ENCODE measurements at regions not wholly inside any gene's neighbourhood (a gene's known extent, or its start where the extent isn't known, plus 50 kb on each side); places are given as distances from the start of the nearest gene placed in this dataset.

GRCh38 chr3:106239195-106239697 is 370.4 kb upstream of the CBLB start:
- no peak for DNase-seq (ENCODE audit: low read depth in 1 of 2, low spot score in 1 of 2)
- H3K4me3 ChIP-seq (replicated peaks; ENCODE audit: insufficient read depth, low read length), result no peak overlapping the region
- no peak overlapping the region for H3K27ac ChIP-seq (replicated peaks)
- TF ChIP-seq SPI1 (IDR thresholded peaks at IDR 0.05; ENCODE audit: borderline replicate concordance, low read depth), result no peak
- no peak for TF ChIP-seq POLR2AphosphoS5 (IDR thresholded peaks at IDR 0.05; ENCODE audit: low read depth)
- no peak for TF ChIP-seq GABPA (IDR thresholded peaks at IDR 0.05; ENCODE audit: low read depth)
- TF ChIP-seq, protein P1, sequence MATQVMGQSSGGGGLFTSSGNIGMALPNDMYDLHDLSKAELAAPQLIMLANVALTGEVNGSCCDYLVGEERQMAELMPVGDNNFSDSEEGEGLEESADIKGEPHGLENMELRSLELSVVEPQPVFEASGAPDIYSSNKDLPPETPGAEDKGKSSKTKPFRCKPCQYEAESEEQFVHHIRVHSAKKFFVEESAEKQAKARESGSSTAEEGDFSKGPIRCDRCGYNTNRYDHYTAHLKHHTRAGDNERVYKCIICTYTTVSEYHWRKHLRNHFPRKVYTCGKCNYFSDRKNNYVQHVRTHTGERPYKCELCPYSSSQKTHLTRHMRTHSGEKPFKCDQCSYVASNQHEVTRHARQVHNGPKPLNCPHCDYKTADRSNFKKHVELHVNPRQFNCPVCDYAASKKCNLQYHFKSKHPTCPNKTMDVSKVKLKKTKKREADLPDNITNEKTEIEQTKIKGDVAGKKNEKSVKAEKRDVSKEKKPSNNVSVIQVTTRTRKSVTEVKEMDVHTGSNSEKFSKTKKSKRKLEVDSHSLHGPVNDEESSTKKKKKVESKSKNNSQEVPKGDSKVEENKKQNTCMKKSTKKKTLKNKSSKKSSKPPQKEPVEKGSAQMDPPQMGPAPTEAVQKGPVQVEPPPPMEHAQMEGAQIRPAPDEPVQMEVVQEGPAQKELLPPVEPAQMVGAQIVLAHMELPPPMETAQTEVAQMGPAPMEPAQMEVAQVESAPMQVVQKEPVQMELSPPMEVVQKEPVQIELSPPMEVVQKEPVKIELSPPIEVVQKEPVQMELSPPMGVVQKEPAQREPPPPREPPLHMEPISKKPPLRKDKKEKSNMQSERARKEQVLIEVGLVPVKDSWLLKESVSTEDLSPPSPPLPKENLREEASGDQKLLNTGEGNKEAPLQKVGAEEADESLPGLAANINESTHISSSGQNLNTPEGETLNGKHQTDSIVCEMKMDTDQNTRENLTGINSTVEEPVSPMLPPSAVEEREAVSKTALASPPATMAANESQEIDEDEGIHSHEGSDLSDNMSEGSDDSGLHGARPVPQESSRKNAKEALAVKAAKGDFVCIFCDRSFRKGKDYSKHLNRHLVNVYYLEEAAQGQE (IDR thresholded peaks at IDR 0.05; ENCODE audit: insufficient replicate concordance, low read depth), result no peak
- TF ChIP-seq, protein P2, sequence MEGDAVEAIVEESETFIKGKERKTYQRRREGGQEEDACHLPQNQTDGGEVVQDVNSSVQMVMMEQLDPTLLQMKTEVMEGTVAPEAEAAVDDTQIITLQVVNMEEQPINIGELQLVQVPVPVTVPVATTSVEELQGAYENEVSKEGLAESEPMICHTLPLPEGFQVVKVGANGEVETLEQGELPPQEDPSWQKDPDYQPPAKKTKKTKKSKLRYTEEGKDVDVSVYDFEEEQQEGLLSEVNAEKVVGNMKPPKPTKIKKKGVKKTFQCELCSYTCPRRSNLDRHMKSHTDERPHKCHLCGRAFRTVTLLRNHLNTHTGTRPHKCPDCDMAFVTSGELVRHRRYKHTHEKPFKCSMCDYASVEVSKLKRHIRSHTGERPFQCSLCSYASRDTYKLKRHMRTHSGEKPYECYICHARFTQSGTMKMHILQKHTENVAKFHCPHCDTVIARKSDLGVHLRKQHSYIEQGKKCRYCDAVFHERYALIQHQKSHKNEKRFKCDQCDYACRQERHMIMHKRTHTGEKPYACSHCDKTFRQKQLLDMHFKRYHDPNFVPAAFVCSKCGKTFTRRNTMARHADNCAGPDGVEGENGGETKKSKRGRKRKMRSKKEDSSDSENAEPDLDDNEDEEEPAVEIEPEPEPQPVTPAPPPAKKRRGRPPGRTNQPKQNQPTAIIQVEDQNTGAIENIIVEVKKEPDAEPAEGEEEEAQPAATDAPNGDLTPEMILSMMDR (IDR thresholded peaks at IDR 0.05; ENCODE audit: insufficient read depth, low read length), result no peak
- no peaks in the 10 kb centered on the region for H3K27me3 ChIP-seq (ENCODE audit: insufficient read depth, poor library complexity, severe bottlenecking)

DNA sequence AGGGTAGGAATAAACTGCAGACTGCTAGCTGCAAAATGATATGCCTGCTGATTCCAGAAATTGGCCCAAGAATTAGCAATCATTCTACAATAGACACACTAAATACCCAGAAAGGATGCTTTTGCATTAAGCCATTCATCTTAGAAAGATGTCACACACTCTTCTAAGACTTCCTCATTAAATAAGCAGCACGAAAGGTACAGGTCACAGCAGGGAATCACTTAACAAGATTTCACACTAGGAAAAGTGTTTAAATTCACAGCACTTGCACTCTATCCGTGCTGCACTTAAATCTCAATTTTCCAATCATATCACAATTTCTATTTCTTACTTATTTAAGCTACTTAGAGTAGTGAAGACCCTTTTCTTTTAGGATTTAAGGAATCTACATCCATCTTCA is 372.8 kb upstream of the CBLB start:
- no peak overlapping the region for H3K27ac ChIP-seq (replicated peaks)
- no peak overlapping the region for H3K4me3 ChIP-seq (replicated peaks; ENCODE audit: insufficient read depth, low read length)
- TF ChIP-seq, protein P1 (IDR thresholded peaks at IDR 0.05; ENCODE audit: insufficient replicate concordance, low read depth), result no peak
- TF ChIP-seq SPI1 (IDR thresholded peaks at IDR 0.05; ENCODE audit: borderline replicate concordance, low read depth) (no peak), POLR2AphosphoS5 (IDR thresholded peaks at IDR 0.05; ENCODE audit: low read depth) (no peak), GABPA (IDR thresholded peaks at IDR 0.05; ENCODE audit: low read depth) (no peak)
- TF ChIP-seq, protein P2 (IDR thresholded peaks at IDR 0.05; ENCODE audit: insufficient read depth, low read length), result no peak
- DNase-seq (ENCODE audit: low read depth in 1 of 2, low spot score in 1 of 2), result no peak
- H3K27me3 ChIP-seq (ENCODE audit: insufficient read depth, poor library complexity, severe bottlenecking), result no peaks in the 10 kb centered on the region

GRCh38 chr3:106242781-106243180 is 374.0 kb upstream of the CBLB start:
- H3K27me3 ChIP-seq (ENCODE audit: insufficient read depth, poor library complexity, severe bottlenecking), result no peaks in the 10 kb centered on the region
- TF ChIP-seq POLR2AphosphoS5 (IDR thresholded peaks at IDR 0.05; ENCODE audit: low read depth) (no peak), GABPA (IDR thresholded peaks at IDR 0.05; ENCODE audit: low read depth) (no peak), SPI1 (IDR thresholded peaks at IDR 0.05; ENCODE audit: borderline replicate concordance, low read depth) (no peak)
- TF ChIP-seq, protein P2 (IDR thresholded peaks at IDR 0.05; ENCODE audit: insufficient read depth, low read length), result no peak
- TF ChIP-seq, protein P1 (IDR thresholded peaks at IDR 0.05; ENCODE audit: insufficient replicate concordance, low read depth), result no peak
- no peak for DNase-seq (ENCODE audit: low read depth in 1 of 2, low spot score in 1 of 2)
- no peak overlapping the region for H3K27ac ChIP-seq (replicated peaks)
- H3K4me3 ChIP-seq (replicated peaks; ENCODE audit: insufficient read depth, low read length), result no peak overlapping the region

All from HL-60 (cell line).